Heart left ventricle (tissue), 16 donors: ENCODE measurements at regions not wholly inside any gene's neighbourhood (a gene's known extent, or its start where the extent isn't known, plus 50 kb on each side); places are given as distances from the start of the nearest gene placed in this dataset.

ENCODE experiments used
- ATAC-seq, 4 donors: fragments of 200-7000 bp; cut with Tn5 transposase; one replicate each; pipeline ENCODE4 v1.9.1; 2020 to 2022; ENCODE audit warnings: moderate library complexity in 4 of 4, mild to moderate bottlenecking in 3 of 4, moderate number of reproducible peaks in 1 of 4
- DNase-seq, 5 donors: peaks; one replicate each; pipeline ENCODE4 v3.0.0-alpha.2; 2020
- H3K27ac ChIP-seq, 12 donors: fragments of 200-600 bp; sonication (generic) in 4 of 12; one replicate each; pipeline versions ENCODE4 v1.5.0 to v1.8.0; 2016 to 2022; ENCODE audit warnings: mild to moderate bottlenecking in 2 of 12
- H3K27me3 ChIP-seq, 9 donors: fragments of 200-600 bp; sonication (generic) in 2 of 9; one replicate each; pipeline versions ENCODE4 v1.5.1 to v1.8.0; 2016 to 2022; ENCODE audit warnings: mild to moderate bottlenecking in 3 of 9
- H3K36me3 ChIP-seq, 9 donors: fragments of 200-600 bp; sonication (generic) in 2 of 9; one replicate each; pipeline versions ENCODE4 v1.5.0 to v1.8.0; 2018 to 2022; ENCODE audit warnings: mild to moderate bottlenecking in 2 of 9
- H3K4me1 ChIP-seq, 12 donors: fragments of 200-600 bp; sonication (generic) in 4 of 12; one replicate each; pipeline versions ENCODE4 v1.5.0 to v1.8.0; 2016 to 2022; ENCODE audit warnings: mild to moderate bottlenecking in 3 of 12
- H3K4me3 ChIP-seq, 12 donors: fragments of 200-600 bp; sonication (generic) in 4 of 12; one replicate each; pipeline versions ENCODE4 v1.5.0 to v1.8.0; 2017 to 2022; ENCODE audit warnings: mild to moderate bottlenecking in 9 of 12, moderate library complexity in 4 of 12
- H3K9me3 ChIP-seq, 12 donors: fragments of 200-600 bp; sonication (generic) in 4 of 12; one replicate each; pipeline versions ENCODE4 v1.5.0 to v1.8.0; 2016 to 2022; ENCODE audit warnings: mild to moderate bottlenecking in 1 of 12
- POLR2A ChIP-seq, 2 donors: fragments of 450-650 bp; IDR thresholded peaks; one replicate each; pipeline ENCODE4 v1.6.1; 2017; ENCODE audit warnings: antibody characterized with exemption in 2 of 2, mild to moderate bottlenecking in 2 of 2, moderate library complexity in 2 of 2
- WGBS, 4 donors: extraction: QIAGEN DNeasy Blood & Tissue Kit in 2 of 4; methylation state at CpG; one replicate each; pipeline versions ENCODE4 v1.1.5 to v1.1.7; 2013 to 2018; 5-methylcytosine and 5-hydroxymethylcytosine counted together
- intact Hi-C, 10 donors: fragments of 100-400 bp; cut with DNase I; formaldehyde crosslinking; loops; one replicate each; pipeline versions ENCODE4 v1.11.1 to v1.14.2; 2022
- TF ChIP-seq, protein P1 (sequence below), 12 donors: fragments of 200-600 bp; sonication (generic) in 4 of 12; IDR thresholded peaks; one replicate each; pipeline versions ENCODE4 v1.5.0 to v1.8.0; 2018 to 2022; ENCODE audit warnings: antibody characterized with exemption in 12 of 12, mild to moderate bottlenecking in 5 of 12
- donor health status: ischemic (EF 13 %, LVEDD 7.1; RV severe dilation, severe dysfunction).
- donor health status: healthy with polysubstance abuse.
- donor health status: DM: no; HTN: yes; CAD: no.
- donor health status: DM: no; HTN: no; CAD: no.
- donor health status: ischemic (EF 25% LVEDD 6.9; RV normal size, moderate dysfunction).
- donor health status: ischemic (EF 25% LVEDD 5.7; RV mildly dilated, moderate dysfunction).
- donor health status: healthy.
- donor health status: DM: yes; HTN: yes; CAD: no.
- donor health status: ischemic (EF 35%, LVEDD 5.7; RV mildly dilated, moderate dysfunction).
- donor health status: nonischemic (EF 11% LVEDD 7.7; RV severe dilation, severe dysfunction).
- donor health status: DM: yes; HTN: yes; CAD: no.
- donor health status: PGD.
- donor health status: ischemic (EF 29% LVEDD 5.4; RV normal size, mild dysfunction).
- donor health status: nonischemic (EF 23%, LVEDD 6.1; RV moderate dilation, normal function).

DNA sequence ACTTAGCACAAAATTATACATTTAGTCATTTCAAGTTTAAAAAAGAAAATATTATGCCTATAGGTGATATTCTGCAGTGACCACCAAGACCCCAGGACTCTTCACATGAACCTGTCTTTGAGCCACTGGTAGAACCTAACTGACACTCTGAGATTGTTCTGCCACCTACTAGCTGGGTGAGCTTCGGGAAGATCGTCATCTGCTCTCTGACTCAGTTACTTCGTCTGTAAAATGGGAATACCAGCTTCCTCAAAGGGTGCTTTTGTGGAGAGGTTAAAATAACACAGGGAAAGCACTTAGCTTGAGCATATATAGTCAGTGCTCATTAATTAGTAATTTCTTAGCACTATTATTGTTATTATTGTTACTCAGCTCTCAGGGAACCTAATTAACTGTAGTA is 228.5 kb upstream of the JUN start:
- Histone ChIP-seq H3K36me3 (no peaks in the 10 kb centered on the region), H3K4me3 (no peak overlapping the region), H3K9me3 (no peaks in the 10 kb centered on the region), H3K4me1 (peaks cover 6 to 51% (median 29%) of the 10 kb centered on the region in 12 donors), H3K27me3 (no peaks in the 10 kb centered on the region), H3K27ac (peak overlapping the region in 6 of 12 donors; percentile 77 to 88 (median 82))
- no peak for DNase-seq
- WGBS, 4 donors = 96 to 99% (median 97%) methylated on average over 3 of the region's 3 CpGs
- intact Hi-C loops = loop anchor here in 5 of 10 donors (5.0 to 10.0 kb wide), 5 partner anchors 40 to 228 kb away; partner anchors contain the start of gene JUN (in 1 of the 5)
- ATAC-seq = no peak
- TF ChIP-seq, protein P1, sequence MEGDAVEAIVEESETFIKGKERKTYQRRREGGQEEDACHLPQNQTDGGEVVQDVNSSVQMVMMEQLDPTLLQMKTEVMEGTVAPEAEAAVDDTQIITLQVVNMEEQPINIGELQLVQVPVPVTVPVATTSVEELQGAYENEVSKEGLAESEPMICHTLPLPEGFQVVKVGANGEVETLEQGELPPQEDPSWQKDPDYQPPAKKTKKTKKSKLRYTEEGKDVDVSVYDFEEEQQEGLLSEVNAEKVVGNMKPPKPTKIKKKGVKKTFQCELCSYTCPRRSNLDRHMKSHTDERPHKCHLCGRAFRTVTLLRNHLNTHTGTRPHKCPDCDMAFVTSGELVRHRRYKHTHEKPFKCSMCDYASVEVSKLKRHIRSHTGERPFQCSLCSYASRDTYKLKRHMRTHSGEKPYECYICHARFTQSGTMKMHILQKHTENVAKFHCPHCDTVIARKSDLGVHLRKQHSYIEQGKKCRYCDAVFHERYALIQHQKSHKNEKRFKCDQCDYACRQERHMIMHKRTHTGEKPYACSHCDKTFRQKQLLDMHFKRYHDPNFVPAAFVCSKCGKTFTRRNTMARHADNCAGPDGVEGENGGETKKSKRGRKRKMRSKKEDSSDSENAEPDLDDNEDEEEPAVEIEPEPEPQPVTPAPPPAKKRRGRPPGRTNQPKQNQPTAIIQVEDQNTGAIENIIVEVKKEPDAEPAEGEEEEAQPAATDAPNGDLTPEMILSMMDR (IDR thresholded peaks at IDR 0.05) = no peak
- TF ChIP-seq POLR2A (IDR thresholded peaks at IDR 0.05) = no peak

DNA sequence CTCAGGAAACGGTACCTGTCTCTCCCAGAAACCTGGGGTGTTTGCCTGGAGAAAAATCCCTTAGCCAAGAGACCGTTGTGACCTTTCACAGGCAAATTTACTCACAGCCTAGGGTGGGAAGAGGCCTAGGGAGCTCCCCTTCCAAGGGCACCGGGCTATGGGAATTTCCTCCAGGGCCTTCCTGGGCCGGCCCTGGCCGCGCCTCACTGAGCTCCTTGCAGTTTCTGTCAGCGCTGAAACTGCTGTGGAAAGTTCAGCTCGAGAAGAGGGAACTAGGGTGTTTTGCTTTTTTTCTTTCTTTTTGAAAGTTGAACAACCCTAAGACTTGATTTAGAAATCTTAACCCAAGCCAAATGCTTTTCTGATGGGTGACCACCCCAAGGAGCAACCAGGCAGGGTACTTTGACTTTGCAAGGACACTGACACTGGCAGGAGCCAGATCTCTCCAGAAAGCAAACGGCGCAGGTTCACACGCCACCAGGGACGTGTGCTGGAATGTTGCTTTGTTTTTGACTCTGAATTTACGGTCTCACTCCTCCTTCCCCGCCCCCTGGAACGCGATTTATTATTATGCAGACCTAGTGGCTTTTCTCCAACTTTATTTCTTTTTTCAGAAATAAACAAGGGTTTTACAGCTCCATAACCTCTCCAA is 229.6 kb upstream of the JUN start:
- DNase-seq (peak; percentile 33 to 65 (median 46)), ATAC-seq (peak; percentile 40 to 77 (median 69))
- no peak for TF ChIP-seq POLR2A (IDR thresholded peaks at IDR 0.05)
- TF ChIP-seq, protein P1 (IDR thresholded peaks at IDR 0.05) = no peak
- Histone ChIP-seq H3K27me3 (no peaks in the 10 kb centered on the region), H3K9me3 (peaks cover 0 to 7% (median 0%) of the 10 kb centered on the region in 12 donors), H3K4me3 (peak overlapping the region in 5 of 12 donors; percentile 4 to 34 (median 23)), H3K27ac (peak overlapping the region; percentile 68 to 88 (median 80)), H3K4me1 (peaks cover 6 to 51% (median 24%) of the 10 kb centered on the region in 12 donors), H3K36me3 (no peaks in the 10 kb centered on the region)
- WGBS, 4 donors = 18 to 42% (median 25%) methylated on average over 16 of the region's 16 CpGs
- intact Hi-C loops = loop anchor here in 5 of 10 donors (5.0 to 10.0 kb wide), 5 partner anchors 41 to 229 kb away; partner anchors contain the start of gene JUN (in 1 of the 5)

DNA sequence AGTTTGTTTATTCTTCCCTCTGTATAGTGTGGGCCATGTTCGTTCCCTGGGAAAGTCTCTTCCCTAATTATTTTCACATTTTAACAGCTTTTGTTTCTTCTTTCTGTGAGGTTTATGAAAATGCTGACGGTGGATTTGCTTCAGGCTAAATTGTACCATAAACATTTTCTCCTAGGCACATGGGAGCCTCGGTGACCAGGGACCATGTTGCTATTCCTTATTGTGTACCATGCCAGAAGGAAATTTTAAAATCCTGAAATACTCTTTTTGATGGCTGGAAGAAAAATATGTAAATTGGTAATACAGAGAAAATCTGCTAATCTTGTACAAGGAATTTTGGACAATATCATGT is 230.1 kb upstream of the JUN start:
- H3K27ac ChIP-seq = peak overlapping the region; percentile 68 to 88 (median 80)
- TF ChIP-seq, protein P1 (IDR thresholded peaks at IDR 0.05) = no peak
- TF ChIP-seq POLR2A (IDR thresholded peaks at IDR 0.05) = no peak
- ATAC-seq = no peak
- intact Hi-C loops = loop anchor here in 5 of 10 donors (5.0 to 10.0 kb wide), 5 partner anchors 42 to 229 kb away; partner anchors contain the start of gene JUN (in 1 of the 5)
- H3K4me1 ChIP-seq = peaks cover 6 to 51% (median 23%) of the 10 kb centered on the region in 12 donors
- peaks cover 0 to 8% (median 0%) of the 10 kb centered on the region in 12 donors for H3K9me3 ChIP-seq
- DNase-seq = no peak
- no peaks in the 10 kb centered on the region for H3K36me3 ChIP-seq
- WGBS, 4 donors = 52 to 57% (median 54%) methylated on average over 3 of the region's 3 CpGs
- H3K27me3 ChIP-seq = no peaks in the 10 kb centered on the region
- peak overlapping the region in 4 of 12 donors; percentile 4 to 34 (median 28) for H3K4me3 ChIP-seq

DNA sequence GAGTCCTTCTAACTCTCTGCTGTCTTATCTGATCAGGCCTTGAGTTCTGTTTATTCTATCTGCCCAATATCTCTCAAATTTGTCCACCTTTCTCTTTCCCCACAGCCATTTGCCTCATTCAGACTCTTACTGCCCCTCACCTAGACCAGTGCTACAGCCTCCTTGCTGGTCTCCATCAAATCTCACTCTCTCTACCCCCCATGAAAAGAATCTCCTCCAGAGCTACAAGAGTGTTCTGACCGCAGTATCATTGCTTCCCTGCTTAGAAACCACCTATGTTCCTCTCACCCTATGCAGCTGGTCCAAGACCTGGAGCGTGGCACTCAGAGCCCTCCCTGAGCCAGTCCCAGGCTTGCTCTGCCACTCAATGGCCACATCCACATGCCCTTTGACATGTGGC is 231.0 kb upstream of the JUN start:
- H3K27me3 ChIP-seq = no peaks in the 10 kb centered on the region
- ATAC-seq (no peak), DNase-seq (no peak)
- WGBS, 4 donors = 95 to 99% (median 97%) methylated on average over 2 of the region's 2 CpGs
- peaks cover 6 to 57% (median 32%) of the 10 kb centered on the region in 12 donors for H3K4me1 ChIP-seq
- peaks cover 0 to 8% (median 0%) of the 10 kb centered on the region in 12 donors for H3K9me3 ChIP-seq
- intact Hi-C loops = loop anchor here in 6 of 10 donors (5.0 to 10.0 kb wide), 7 partner anchors 42 to 230 kb away; partner anchors contain the start of gene JUN (in 1 of the 6)
- no peaks in the 10 kb centered on the region for H3K36me3 ChIP-seq
- no peak overlapping the region for H3K4me3 ChIP-seq
- peak overlapping the region in 1 of 12 donors; percentile 88 for H3K27ac ChIP-seq
- TF ChIP-seq POLR2A (IDR thresholded peaks at IDR 0.05) = no peak
- TF ChIP-seq, protein P1 (IDR thresholded peaks at IDR 0.05) = no peak
